G401 (cell line): ENCODE measurements at regions not wholly inside any gene's neighbourhood (a gene's known extent, or its start where the extent isn't known, plus 50 kb on each side); places are given as distances from the start of the nearest gene placed in this dataset.

ENCODE experiments used
- DNase-seq: peaks from one replicate; pipeline ENCODE4 v3.0.0-alpha.2; 2015; ENCODE audit warnings: low spot score
- in situ Hi-C: cut with HindIII; loops from 2 replicates; pipeline ENCODE4 v1.10.0; 2016; ENCODE audit warnings: low sequenced_read_pairs, mixed read lengths

GRCh38 chr17:72205357-72205756, 84.5 kb downstream of the SOX9 start:
- in situ Hi-C loops = no loop called here
- DNase-seq = peak; percentile 10

GRCh38 chr17:72205822-72206221, 85.0 kb downstream of the SOX9 start:
- DNase-seq = no peak
- in situ Hi-C loops = no loop called here

GRCh38 chr17:72206376-72206775, 85.6 kb downstream of the SOX9 start:
- in situ Hi-C loops = no loop called here

GRCh38 chr17:72208832-72209231, 88.0 kb downstream of the SOX9 start:
- in situ Hi-C loops = no loop called here
- no peak for DNase-seq

More at GRCh38 chr17:72206376-72206775, 85.6 kb downstream of the SOX9 start:
- DNase-seq = no peak

GRCh38 chr17:72212041-72212440, 91.2 kb downstream of the SOX9 start:
- no peak for DNase-seq
- in situ Hi-C loops = no loop called here

GRCh38 chr17:72215490-72215889, 94.7 kb downstream of the SOX9 start:
- no peak for DNase-seq
- in situ Hi-C loops = no loop called here

- in situ Hi-C loops = no loop called here
- DNase-seq = no peak
These were observed 95.1 kb downstream of the SOX9 start for GRCh38 chr17:72215928-72216327.

GRCh38 chr17:72219137-72219823, 98.5 kb downstream of the SOX9 start:
- in situ Hi-C loops = no loop called here

GRCh38 chr17:72219824-72220493, 99.1 kb downstream of the SOX9 start:
- in situ Hi-C loops = no loop called here
- no peak for DNase-seq

More at GRCh38 chr17:72219137-72219823, 98.5 kb downstream of the SOX9 start:
- DNase-seq = no peak

GRCh38 chr17:72222661-72223380, 102.0 kb downstream of the SOX9 start:
- no peak for DNase-seq

GRCh38 chr17:72223866-72224291, 103.1 kb downstream of the SOX9 start:
- DNase-seq = no peak
- in situ Hi-C loops = no loop called here

More at GRCh38 chr17:72222661-72223380, 102.0 kb downstream of the SOX9 start:
- in situ Hi-C loops = no loop called here

GRCh38 chr17:72226322-72226721, 105.5 kb downstream of the SOX9 start:
- in situ Hi-C loops = no loop called here
- DNase-seq = no peak

- in situ Hi-C loops = no loop called here
- peak; percentile 8 for DNase-seq
These were observed 113.2 kb downstream of the SOX9 start for GRCh38 chr17:72233986-72234385.

- no peak for DNase-seq
- in situ Hi-C loops = no loop called here
These were observed 114.2 kb downstream of the SOX9 start for GRCh38 chr17:72234985-72235384.

GRCh38 chr17:72236980-72237633, 116.3 kb downstream of the SOX9 start:
- DNase-seq = no peak

GRCh38 chr17:72238157-72238673, 117.4 kb downstream of the SOX9 start:
- no peak for DNase-seq
- in situ Hi-C loops = no loop called here

More at GRCh38 chr17:72236980-72237633, 116.3 kb downstream of the SOX9 start:
- in situ Hi-C loops = no loop called here

- in situ Hi-C loops = no loop called here
These were observed 118.7 kb downstream of the SOX9 start for GRCh38 chr17:72239548-72239947.

GRCh38 chr17:72240333-72240732, 119.5 kb downstream of the SOX9 start:
- in situ Hi-C loops = no loop called here
- no peak for DNase-seq

More at GRCh38 chr17:72239548-72239947, 118.7 kb downstream of the SOX9 start:
- no peak for DNase-seq

- in situ Hi-C loops = no loop called here
- DNase-seq = no peak
These were observed 123.7 kb downstream of the SOX9 start for GRCh38 chr17:72244494-72244893.
